Large intestine (tissue), 3 donors: ENCODE measurements at regions not wholly inside any gene's neighbourhood (a gene's known extent, or its start where the extent isn't known, plus 50 kb on each side); places are given as distances from the start of the nearest gene placed in this dataset.

Experiments used
- DNase-seq, 2 donors: peaks; one replicate each; pipeline versions ENCODE4 v3.0.0 to v3.0.0-alpha.2; 2013
- H3K27ac ChIP-seq: one replicate; pipeline ENCODE4 v1.5.1; 2013; ENCODE audit warnings: low read length
- H3K27me3 ChIP-seq: 2 replicates; pipeline ENCODE4 v1.6.1; 2013; ENCODE audit warnings: low read length; ENCODE audit not compliant: control insufficient read depth, insufficient read depth
- H3K36me3 ChIP-seq: 2 replicates; pipeline ENCODE4 v1.6.1; 2013; ENCODE audit warnings: low read length; ENCODE audit not compliant: control insufficient read depth, insufficient read depth
- H3K4me1 ChIP-seq: one replicate; pipeline ENCODE4 v1.6.1; 2013; ENCODE audit warnings: low read length; ENCODE audit not compliant: control insufficient read depth, insufficient read depth
- H3K4me3 ChIP-seq: one replicate; pipeline ENCODE4 v1.5.1; 2013; ENCODE audit warnings: low read length
- H3K9me3 ChIP-seq: one replicate; pipeline ENCODE4 v1.6.1; 2013; ENCODE audit warnings: mild to moderate bottlenecking, low read depth, low read length, moderate library complexity; ENCODE audit not compliant: control insufficient read depth
- WGBS: methylation state at CpG from one replicate; pipeline ENCODE4 v1.1.5; 2013; ENCODE audit warnings: low lambda C conversion rate; ENCODE audit not compliant: insufficient coverage; 5-methylcytosine and 5-hydroxymethylcytosine counted together

DNA sequence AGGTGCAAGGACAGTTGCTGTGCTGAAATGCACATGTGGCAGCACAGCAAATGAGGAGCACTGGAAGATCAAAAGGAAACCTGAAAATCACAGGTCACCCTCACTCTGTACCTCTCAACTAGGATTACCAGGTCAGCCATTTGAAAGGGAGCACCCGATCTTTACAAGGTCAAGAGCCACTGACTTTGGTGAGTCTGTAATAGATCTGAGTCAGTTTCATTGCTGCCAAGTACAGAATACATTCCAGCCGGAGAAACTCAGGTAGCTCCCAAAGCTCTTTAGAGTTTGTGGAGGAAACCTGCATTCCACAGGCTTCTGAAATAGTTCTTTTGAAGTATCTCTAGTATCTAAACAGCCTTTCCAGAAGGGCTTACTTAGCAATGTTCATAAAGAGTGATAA is 217.5 kb downstream of the SNX13 start:
- H3K27me3 ChIP-seq: no peaks in the 10 kb centered on the region

DNA sequence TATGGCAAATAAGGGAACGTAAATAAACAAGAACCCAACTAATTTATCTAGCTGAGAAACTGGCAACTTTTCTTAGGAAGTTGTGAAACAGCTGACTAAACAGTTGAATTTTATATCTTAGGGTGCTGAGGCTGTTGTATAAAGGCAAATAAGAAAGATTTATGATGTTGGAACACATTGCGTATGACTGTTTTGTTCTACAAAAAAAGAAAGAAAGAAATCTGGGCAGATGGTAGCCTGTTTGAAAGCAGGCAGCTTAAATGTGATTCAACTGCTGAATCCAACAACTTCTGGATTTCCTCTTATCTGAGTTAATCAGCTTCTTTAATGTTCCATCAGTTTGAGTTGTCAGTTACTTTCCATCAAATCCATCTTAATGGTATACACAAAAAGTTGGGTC is 214.5 kb downstream of the SNX13 start:
- H3K27ac ChIP-seq: no peak overlapping the region
- no peak overlapping the region for H3K4me3 ChIP-seq
- H3K9me3 ChIP-seq: no peaks in the 10 kb centered on the region
- H3K36me3 ChIP-seq: no peaks in the 10 kb centered on the region
- no peak for DNase-seq
- no peaks in the 10 kb centered on the region for H3K27me3 ChIP-seq
- 100% methylated on average over 2 of the region's 2 CpGs for WGBS
- H3K4me1 ChIP-seq: no peaks in the 10 kb centered on the region

More for the DNA sequence above, 217.5 kb downstream of the SNX13 start:
- H3K36me3 ChIP-seq: no peaks in the 10 kb centered on the region
- H3K4me1 ChIP-seq: no peaks in the 10 kb centered on the region
- no peak overlapping the region for H3K4me3 ChIP-seq
- H3K9me3 ChIP-seq: no peaks in the 10 kb centered on the region
- WGBS: no CpG with 5 or more reads among the region's 2 CpGs
- no peak for DNase-seq
- no peak overlapping the region for H3K27ac ChIP-seq

DNA sequence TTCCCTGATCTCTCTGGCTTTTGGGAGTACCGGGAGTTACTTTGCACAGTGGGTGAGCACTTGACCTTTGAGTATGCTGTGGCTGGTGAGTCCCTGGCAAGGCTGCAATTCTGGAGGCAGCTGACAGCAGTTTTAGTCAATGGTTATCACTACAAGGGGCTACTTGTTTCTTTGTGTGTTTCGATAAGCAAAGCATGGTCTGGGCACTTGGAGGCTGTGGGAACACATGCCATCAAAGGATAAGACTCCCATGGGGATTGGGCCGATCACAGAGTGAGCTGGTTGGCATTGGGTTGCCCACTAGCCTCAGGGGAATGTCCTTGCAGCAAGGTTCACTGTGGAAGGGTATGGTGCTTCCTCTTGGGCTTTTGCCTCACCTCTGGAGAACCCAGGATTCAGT is 208.2 kb downstream of the SNX13 start:
- no peak for DNase-seq
- Histone ChIP-seq H3K36me3 (no peaks in the 10 kb centered on the region), H3K27me3 (no peaks in the 10 kb centered on the region), H3K27ac (no peak overlapping the region), H3K9me3 (no peaks in the 10 kb centered on the region), H3K4me3 (no peak overlapping the region), H3K4me1 (no peaks in the 10 kb centered on the region)
- no CpG with 5 or more reads among the region's 3 CpGs for WGBS
